ENCODE measurements at regions not wholly inside any gene's neighbourhood (a gene's known extent, or its start where the extent isn't known, plus 50 kb on each side); places are given as distances from the start of the nearest gene placed in this dataset.

GRCh38 chr1:181149326-181150125 is 61.0 kb downstream of the IER5 start:
- H3K4me1 ChIP-seq, result peaks cover 30% of the 10 kb centered on the region
- no peak for TF ChIP-seq POLR2AphosphoS5 (IDR thresholded peaks at IDR 0.05)
- TF ChIP-seq CTCF (IDR thresholded peaks at IDR 0.05), result no peak
- no peak for TF ChIP-seq EP300 (IDR thresholded peaks at IDR 0.05)
- no peak for TF ChIP-seq POLR2A (IDR thresholded peaks at IDR 0.05)
- WGBS, result 87% methylated on average over 10 of the region's 10 CpGs

DNA sequence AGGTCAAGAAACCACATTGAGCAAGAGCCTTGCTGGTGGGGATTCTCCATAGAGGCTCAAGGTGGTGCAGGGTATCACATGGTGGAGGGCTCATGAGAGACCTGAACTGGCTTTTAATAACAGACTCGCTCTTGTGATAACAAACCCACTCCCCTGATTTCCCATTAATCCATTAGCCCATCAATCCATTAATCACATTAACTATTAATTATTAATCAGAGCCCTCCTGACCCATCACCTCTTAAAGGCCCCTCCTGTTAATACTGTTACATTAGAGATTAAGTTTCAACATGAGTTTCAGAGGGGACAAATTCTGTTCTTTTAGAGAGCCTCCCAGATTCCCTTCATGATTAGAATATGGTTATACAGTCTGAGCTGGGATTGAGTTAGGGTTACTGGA is 61.8 kb downstream of the IER5 start:
- Histone ChIP-seq H3K36me3 (no peaks in the 10 kb centered on the region), H3K27ac (no peak overlapping the region), H3K4me1 (peaks cover 30% of the 10 kb centered on the region), H3K27me3 (no peaks in the 10 kb centered on the region), H3K9me3 (no peaks in the 10 kb centered on the region), H3K4me3 (no peak overlapping the region)
- TF ChIP-seq CTCF (IDR thresholded peaks at IDR 0.05) (no peak), POLR2A (IDR thresholded peaks at IDR 0.05) (no peak), POLR2AphosphoS5 (IDR thresholded peaks at IDR 0.05) (no peak), EP300 (IDR thresholded peaks at IDR 0.05) (no peak)
- 95% methylated on average over 1 of the region's 1 CpG for WGBS
- peak in 1 of 2 donors; percentile 11 for DNase-seq (ENCODE audit: low spot score in 2 of 2)

More at GRCh38 chr1:181149326-181150125, 61.0 kb downstream of the IER5 start:
- Histone ChIP-seq H3K36me3 (no peaks in the 10 kb centered on the region), H3K4me3 (no peak overlapping the region), H3K27ac (no peak overlapping the region), H3K9me3 (no peaks in the 10 kb centered on the region), H3K27me3 (no peaks in the 10 kb centered on the region)
- peak; percentile 19 to 26 for DNase-seq (ENCODE audit: low spot score in 2 of 2)

- no peaks in the 10 kb centered on the region for H3K27me3 ChIP-seq
- H3K4me3 ChIP-seq, result no peak overlapping the region
- TF ChIP-seq EP300 (IDR thresholded peaks at IDR 0.05) (no peak), POLR2AphosphoS5 (IDR thresholded peaks at IDR 0.05) (no peak), POLR2A (IDR thresholded peaks at IDR 0.05) (no peak), CTCF (IDR thresholded peaks at IDR 0.05) (no peak)
- H3K27ac ChIP-seq, result no peak overlapping the region
- DNase-seq (ENCODE audit: low spot score in 2 of 2), result no peak
- H3K36me3 ChIP-seq, result no peaks in the 10 kb centered on the region
- H3K4me1 ChIP-seq, result peaks cover 30% of the 10 kb centered on the region
- no peaks in the 10 kb centered on the region for H3K9me3 ChIP-seq
Observed at GRCh38 chr1:181150842-181151241, 62.3 kb downstream of the IER5 start.

DNA sequence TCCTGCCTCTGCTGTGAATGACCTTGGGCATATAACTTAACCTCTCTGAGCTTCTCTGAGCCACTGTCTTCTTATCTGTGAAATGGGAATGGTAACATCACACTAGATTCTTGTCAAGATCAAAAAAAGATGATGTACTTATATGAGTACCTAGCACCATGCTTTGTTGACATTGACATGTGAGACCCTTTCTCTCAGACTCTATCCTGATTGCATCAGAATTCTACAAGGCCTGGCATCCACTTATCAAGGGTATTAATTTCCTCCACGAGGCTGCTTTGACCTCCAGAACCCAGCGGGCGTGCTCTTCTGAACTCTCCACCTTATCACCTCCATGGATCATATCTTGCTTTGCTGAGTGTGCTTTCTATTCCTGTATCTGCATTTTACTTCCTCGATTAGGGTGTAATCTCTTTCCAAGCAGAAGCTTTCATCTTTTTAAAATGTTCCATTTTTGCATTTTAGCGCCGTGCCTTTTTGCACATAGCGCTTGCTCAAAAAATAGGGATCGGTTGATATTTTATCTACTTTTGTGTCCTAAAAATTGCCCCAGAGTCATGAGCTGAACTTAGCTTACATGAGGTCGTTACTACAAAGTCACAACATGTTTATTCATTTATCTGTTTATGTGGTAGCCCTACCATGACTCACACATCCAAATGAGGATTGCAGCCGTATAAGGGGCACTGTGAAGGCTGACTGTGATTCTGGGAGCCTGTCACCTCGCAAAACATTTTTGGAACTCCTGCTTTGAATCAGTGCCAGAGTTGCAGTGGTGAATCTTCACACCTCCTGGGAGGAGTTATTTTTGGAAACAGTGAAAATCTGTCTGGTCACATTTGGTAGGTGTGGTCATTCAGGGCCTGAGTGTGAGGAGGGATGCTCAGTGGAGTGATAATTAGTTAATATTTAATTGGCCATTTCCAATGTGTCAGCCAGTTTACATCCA is 63.2 kb downstream of the IER5 start:
- no peaks in the 10 kb centered on the region for H3K9me3 ChIP-seq
- H3K27ac ChIP-seq, result peak overlapping the region; percentile 73
- TF ChIP-seq CTCF (IDR thresholded peaks at IDR 0.05) (no peak), POLR2AphosphoS5 (IDR thresholded peaks at IDR 0.05) (no peak), EP300 (IDR thresholded peaks at IDR 0.05) (no peak), POLR2A (IDR thresholded peaks at IDR 0.05) (no peak)
- peak; percentile 16 to 26 for DNase-seq (ENCODE audit: low spot score in 2 of 2)
- WGBS, result 59% methylated on average over 11 of the region's 11 CpGs
- no peak overlapping the region for H3K4me3 ChIP-seq
- H3K4me1 ChIP-seq, result peaks cover 30% of the 10 kb centered on the region
- no peaks in the 10 kb centered on the region for H3K27me3 ChIP-seq
- no peaks in the 10 kb centered on the region for H3K36me3 ChIP-seq

Data from suprapubic skin (tissue), 4 donors.